HepG2 (cell line): ENCODE measurements at regions not wholly inside any gene's neighbourhood (a gene's known extent, or its start where the extent isn't known, plus 50 kb on each side); places are given as distances from the start of the nearest gene placed in this dataset.

Source experiments
- ATAC-seq: fragments of 200-7000 bp; cut with Tn5 transposase; 3 replicates; pipeline ENCODE4 v1.9.1; 2020; ENCODE audit warnings: mild to moderate bottlenecking, moderate library complexity
- BruUV-seq: library from RNA; stranded (reverse); fragments of 400-500 nt; replicated peaks from 2 replicates; lab custom pipeline; 2021; lab: Mats Ljungman, UMichigan
- CTCF ChIA-PET: fragments of 300-600 bp; formaldehyde crosslinking; extraction: SDS; loops from one replicate; lab custom pipeline; 2021; ENCODE audit warnings: low total read pairs, inconsistent platforms, low intra/inter-chr PET ratio; lab: Yijun Ruan, JAX
- POLR2A ChIA-PET: fragments of 350-600 bp; sonication (Branson Sonifier 250); formaldehyde crosslinking; loops from one replicate; lab custom pipeline; 2020; ENCODE audit warnings: antibody characterized with exemption, inconsistent platforms; lab: Yijun Ruan, JAX
- DNase-seq: peaks from one replicate; pipeline ENCODE4 v3.0.0-alpha.2; 2015; ENCODE audit warnings: low spot score
- FAIRE-seq: peaks from 3 replicates; lab custom pipeline; 2011; peaks lifted over from hg19 to GRCh38; lab: Jason Lieb, UNC
- H2AFZ ChIP-seq: one replicate; pipeline ENCODE4 v1.6.1; 2011; ENCODE audit warnings: low read length, inconsistent platforms
- H3K27ac ChIP-seq: fragments of 300-600 bp; 3 replicates; pipeline ENCODE4 v1.8.0; 2011; ENCODE audit warnings: mixed run types, mild to moderate bottlenecking, mixed read lengths, low read length, inconsistent platforms; ENCODE audit not compliant: insufficient read depth; ENCODE audit errors: extremely low read length
- H3K27me3 ChIP-seq, 2 experiments: fragments of 200-600 bp in 1 of 2; 2 replicates in 1 of 2; 3 replicates in 1 of 2; pipeline versions ENCODE4 v1.6.0 to v1.8.0; 2011; ENCODE audit warnings: low read length in 2 of 2, mild to moderate bottlenecking in 2 of 2, moderate library complexity in 2 of 2, inconsistent platforms in 1 of 2; ENCODE audit not compliant: insufficient read depth in 2 of 2, control insufficient read depth in 1 of 2
- H3K36me3 ChIP-seq, 2 experiments: fragments of 200-600 bp in 1 of 2; replicated peaks in 1 of 2; 2 replicates in 1 of 2; 3 replicates in 1 of 2; pipeline versions ENCODE4 v1.5.1 to v1.8.0; 2011; ENCODE audit warnings: low read length in 2 of 2, inconsistent platforms in 1 of 2; ENCODE audit not compliant: insufficient read depth in 2 of 2, control insufficient read depth in 1 of 2
- H3K4me1 ChIP-seq: 2 replicates; pipeline ENCODE4 v1.5.1; 2012; ENCODE audit warnings: low read length, inconsistent platforms; ENCODE audit not compliant: insufficient read depth
- H3K4me2 ChIP-seq: 2 replicates; pipeline ENCODE4 v1.6.0; 2011; ENCODE audit warnings: low read depth, low read length, inconsistent platforms
- H3K4me3 ChIP-seq, 3 experiments: fragments of 200-600 bp in 1 of 3; sonication (generic), shearing (Covaris generic) in 1 of 3; replicated peaks in 1 of 3; 2 replicates each; pipeline ENCODE4 v1.5.1; 2011 to 2016; ENCODE audit warnings: low read length in 3 of 3, inconsistent platforms in 2 of 3, low read depth in 2 of 3, mild to moderate bottlenecking in 2 of 3, control low read depth in 1 of 3, mixed read lengths in 1 of 3; ENCODE audit not compliant: insufficient read depth in 1 of 3
- H3K79me2 ChIP-seq: one replicate; pipeline ENCODE4 v1.6.1; 2011; ENCODE audit warnings: low read length, inconsistent platforms; ENCODE audit not compliant: insufficient read depth
- H3K9ac ChIP-seq: 2 replicates; pipeline ENCODE4 v1.6.0; 2011; ENCODE audit warnings: mild to moderate bottlenecking, low read depth, low read length, inconsistent platforms; ENCODE audit not compliant: insufficient read depth
- H3K9me3 ChIP-seq: 2 replicates; pipeline ENCODE4 v1.5.1; 2012; ENCODE audit warnings: mild to moderate bottlenecking, low read length
- H4K20me1 ChIP-seq: 2 replicates; pipeline ENCODE4 v1.6.0; 2011; ENCODE audit warnings: inconsistent platforms, mild to moderate bottlenecking, low read length, moderate library complexity; ENCODE audit not compliant: insufficient read depth
- BCL6 ChIP-seq: IDR thresholded peaks from 2 replicates; pipeline ENCODE4 v1.6.1; 2016; ENCODE audit warnings: missing genetic modification reagents, missing compliant biosample characterization
- GPN1 ChIP-seq: sonication (generic); formaldehyde crosslinking; IDR thresholded peaks from 2 replicates; pipeline ENCODE4 v1.5.1; 2020; ENCODE audit warnings: missing genetic modification reagents, borderline replicate concordance
- IKZF1 ChIP-seq: fragments of 450-650 bp; IDR thresholded peaks from 2 replicates; pipeline ENCODE4 v1.7.1; 2016
- NFE2L1 ChIP-seq: sonication (generic); formaldehyde crosslinking; IDR thresholded peaks from 2 replicates; pipeline ENCODE4 v1.4.0; 2020; ENCODE audit warnings: missing genetic modification reagents, mild to moderate bottlenecking, borderline replicate concordance
- NR1H2 ChIP-seq: sonication (generic); formaldehyde crosslinking; IDR thresholded peaks from 2 replicates; pipeline ENCODE4 v1.8.1; 2022; ENCODE audit warnings: low read depth, missing genetic modification reagents, borderline replicate concordance
- PRMT3 ChIP-seq: sonication (generic); formaldehyde crosslinking; IDR thresholded peaks from 2 replicates; pipeline ENCODE4 v1.8.1; 2022; ENCODE audit warnings: low read depth, mild to moderate bottlenecking, moderate library complexity, missing genetic modification reagents, borderline replicate concordance
- WIZ ChIP-seq: sonication (generic); formaldehyde crosslinking; IDR thresholded peaks from 2 replicates; pipeline ENCODE4 v1.5.1; 2020; ENCODE audit warnings: mild to moderate bottlenecking, missing genetic modification reagents
- ZFYVE20 ChIP-seq: sonication (generic); formaldehyde crosslinking; IDR thresholded peaks from 2 replicates; pipeline ENCODE4 v1.8.0; 2023; ENCODE audit warnings: low read depth, mild to moderate bottlenecking, moderate library complexity, missing genetic modification reagents, borderline replicate concordance
- ZNF33A ChIP-seq: sonication (generic); formaldehyde crosslinking; IDR thresholded peaks from 2 replicates; pipeline ENCODE4 v1.5.1; 2020; ENCODE audit warnings: missing genetic modification reagents, mild to moderate bottlenecking, moderate library complexity, borderline replicate concordance
- ZNF598 ChIP-seq: sonication (generic); formaldehyde crosslinking; IDR thresholded peaks from 2 replicates; pipeline ENCODE4 v1.5.1; 2020; ENCODE audit warnings: mild to moderate bottlenecking, missing genetic modification reagents, borderline replicate concordance
- WGBS: methylation state at CpG from one replicate; pipeline ENCODE4 v1.1.6; 2017; ENCODE audit warnings: low lambda C conversion rate; 5-methylcytosine and 5-hydroxymethylcytosine counted together
- in situ Hi-C: cut with HindIII; loops from 2 replicates; pipeline ENCODE4 v1.10.0; 2017; ENCODE audit warnings: low pct_unique_long_range_greater_than_20kb; ENCODE audit not compliant: extremely low pct_ligation_motif_present
- intact Hi-C: fragments of 100-400 bp; cut with micrococcal nuclease; formaldehyde crosslinking; loops from one replicate; pipeline ENCODE4 v1.10.0; 2022; ENCODE audit not compliant: unreplicated experiment
- TF ChIP-seq, protein P1 (sequence below), 2 experiments: sonication (generic) in 1 of 2; formaldehyde crosslinking in 1 of 2; IDR thresholded peaks; 2 replicates each; pipeline versions ENCODE4 v1.4.0 to v1.6.1; 2018 to 2020; ENCODE audit warnings: missing genetic modification reagents in 2 of 2, borderline replicate concordance in 1 of 2, low read depth in 1 of 2, mild to moderate bottlenecking in 1 of 2, missing biosample characterization in 1 of 2

- H2AFZ ChIP-seq = no peak overlapping the region
- intact Hi-C loops (no loop called here), in situ Hi-C loops (no loop called here)
- FAIRE-seq (no peak), ATAC-seq (no peak), DNase-seq (no peak)
- ChIA-PET POLR2A (no interaction called here), CTCF (no interaction called here)
- no peaks in the 10 kb centered on the region for H3K36me3 ChIP-seq
- H3K9me3 ChIP-seq = no peaks in the 10 kb centered on the region
- WGBS = 0% methylated on average over 2 of the region's 2 CpGs
- H3K4me1 ChIP-seq = no peaks in the 10 kb centered on the region
- no peak overlapping the region for H3K4me3 ChIP-seq
- no peak overlapping the region for H3K4me2 ChIP-seq
- no peak overlapping the region for H3K9ac ChIP-seq
- TF ChIP-seq ZFYVE20 (CRISPR knock-in tag) (no peak), PRMT3 (CRISPR knock-in tag) (no peak), BCL6 (CRISPR knock-in tag) (no peak), NR1H2 (no peak), NFE2L1 (CRISPR knock-in tag) (no peak), WIZ (no peak), ZNF33A (no peak), ZNF598 (CRISPR knock-in tag) (no peak), IKZF1 (no peak), GPN1 (no peak)
- TF ChIP-seq, all 625 proteins: peak for 0
- H3K79me2 ChIP-seq = no peaks in the 10 kb centered on the region
- no peaks in the 10 kb centered on the region for H4K20me1 ChIP-seq
- BruUV-seq = no TSS peak
- H3K27ac ChIP-seq = no peak overlapping the region
- H3K27me3 ChIP-seq = no peaks in the 10 kb centered on the region; a peak in 1 of 5 replicates
Observed at GRCh38 chr6:71077655-71078054, 120.8 kb upstream of the B3GAT2 start.

- DNase-seq (no peak), FAIRE-seq (no peak), ATAC-seq (no peak)
- intact Hi-C loops = no loop called here
- TF ChIP-seq, protein P1, sequence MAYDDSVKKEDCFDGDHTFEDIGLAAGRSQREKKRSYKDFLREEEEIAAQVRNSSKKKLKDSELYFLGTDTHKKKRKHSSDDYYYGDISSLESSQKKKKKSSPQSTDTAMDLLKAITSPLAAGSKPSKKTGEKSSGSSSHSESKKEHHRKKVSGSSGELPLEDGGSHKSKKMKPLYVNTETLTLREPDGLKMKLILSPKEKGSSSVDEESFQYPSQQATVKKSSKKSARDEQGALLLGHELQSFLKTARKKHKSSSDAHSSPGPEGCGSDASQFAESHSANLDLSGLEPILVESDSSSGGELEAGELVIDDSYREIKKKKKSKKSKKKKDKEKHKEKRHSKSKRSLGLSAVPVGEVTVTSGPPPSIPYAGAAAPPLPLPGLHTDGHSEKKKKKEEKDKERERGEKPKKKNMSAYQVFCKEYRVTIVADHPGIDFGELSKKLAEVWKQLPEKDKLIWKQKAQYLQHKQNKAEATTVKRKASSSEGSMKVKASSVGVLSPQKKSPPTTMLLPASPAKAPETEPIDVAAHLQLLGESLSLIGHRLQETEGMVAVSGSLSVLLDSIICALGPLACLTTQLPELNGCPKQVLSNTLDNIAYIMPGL (CRISPR knock-in tag; IDR thresholded peaks at IDR 0.05; ENCODE audit: borderline replicate concordance in 1 of 2, low read depth in 1 of 2) = no peak
- H3K4me3 ChIP-seq = no peak overlapping the region
- ChIA-PET POLR2A (no interaction called here), CTCF (no interaction called here)
- no TSS peak for BruUV-seq
- H3K9ac ChIP-seq = no peak overlapping the region
- H3K9me3 ChIP-seq = no peaks in the 10 kb centered on the region
- no peaks in the 10 kb centered on the region for H3K36me3 ChIP-seq
- H4K20me1 ChIP-seq = no peaks in the 10 kb centered on the region
- peaks cover 0 to 4% of the 10 kb centered on the region in 2 experiments; a peak in 1 of 5 replicates for H3K27me3 ChIP-seq
- no peaks in the 10 kb centered on the region for H3K4me1 ChIP-seq
- H3K27ac ChIP-seq = no peak overlapping the region
- H3K4me2 ChIP-seq = no peak overlapping the region
- 43% methylated on average over 1 of the region's 1 CpG for WGBS
- in situ Hi-C loops = no loop called here
- no peak overlapping the region for H2AFZ ChIP-seq
- no peaks in the 10 kb centered on the region for H3K79me2 ChIP-seq
Observed at GRCh38 chr6:71079677-71080076, 122.8 kb upstream of the B3GAT2 start.
